ENCODE measurements at regions not wholly inside any gene's neighbourhood (a gene's known extent, or its start where the extent isn't known, plus 50 kb on each side); places are given as distances from the start of the nearest gene placed in this dataset.
"Not testable (repeated sequence)": the region's sequence is repeated elsewhere in the genome, so short reads cannot be mapped to it uniquely, and the experiment has no call there.

- no peak for TF ChIP-seq CTCF (IDR thresholded peaks at IDR 0.05; ENCODE audit: low read depth, low read length)
- H3K4me3 ChIP-seq (ENCODE audit: low read depth, low read length) = no peak overlapping the region
Measured at GRCh38 chr1:60510162-60510561, 436.6 kb upstream of the C1orf87 start.

- TF ChIP-seq CTCF (IDR thresholded peaks at IDR 0.05; ENCODE audit: low read depth, low read length) = no peak
- H3K4me3 ChIP-seq (ENCODE audit: low read depth, low read length) = no peak overlapping the region
Measured at GRCh38 chr1:60504206-60504840, 430.8 kb upstream of the C1orf87 start.

GRCh38 chr1:60503266-60503925 is 429.8 kb upstream of the C1orf87 start:
- TF ChIP-seq CTCF (IDR thresholded peaks at IDR 0.05; ENCODE audit: low read depth, low read length) = no peak
- H3K4me3 ChIP-seq (ENCODE audit: low read depth, low read length) = no peak overlapping the region

- H3K4me3 ChIP-seq (ENCODE audit: low read depth, low read length) = no peak overlapping the region
- TF ChIP-seq CTCF (IDR thresholded peaks at IDR 0.05; ENCODE audit: low read depth, low read length) = no peak
Measured at GRCh38 chr1:60502506-60502905, 428.9 kb upstream of the C1orf87 start.

- not testable (repeated sequence) for H3K4me3 ChIP-seq (ENCODE audit: low read depth, low read length)
Measured at GRCh38 chr1:60489916-60490480, 416.4 kb upstream of the C1orf87 start.

- no peak overlapping the region for H3K4me3 ChIP-seq (ENCODE audit: low read depth, low read length)
- TF ChIP-seq CTCF (IDR thresholded peaks at IDR 0.05; ENCODE audit: low read depth, low read length) = no peak
Measured at GRCh38 chr1:60488847-60489246, 415.3 kb upstream of the C1orf87 start.

- no peak overlapping the region for H3K4me3 ChIP-seq (ENCODE audit: low read depth, low read length)
- TF ChIP-seq CTCF (IDR thresholded peaks at IDR 0.05; ENCODE audit: low read depth, low read length) = no peak
Measured at GRCh38 chr1:60487565-60488345, 414.2 kb upstream of the C1orf87 start.
